Thyroid gland (tissue), 4 donors: ENCODE measurements at regions not wholly inside any gene's neighbourhood (a gene's known extent, or its start where the extent isn't known, plus 50 kb on each side); places are given as distances from the start of the nearest gene placed in this dataset.

Experiments used
- POLR2A ChIP-seq, 2 donors: fragments of 450-650 bp; IDR thresholded peaks; one replicate each; pipeline ENCODE4 v1.6.1; 2017; ENCODE audit warnings: antibody characterized with exemption in 2 of 2, mild to moderate bottlenecking in 2 of 2, moderate library complexity in 1 of 2
- TF ChIP-seq, protein P1 (sequence below), 6 experiments: fragments of 200-600 bp in 3 of 6; fragments of 450-650 bp in 3 of 6; sonication (generic) in 3 of 6; IDR thresholded peaks; one replicate each; pipeline ENCODE4 v1.5.1; 2016 to 2019; ENCODE audit warnings: antibody characterized with exemption in 6 of 6, mild to moderate bottlenecking in 2 of 6, inconsistent platforms in 1 of 6, moderate library complexity in 1 of 6

DNA sequence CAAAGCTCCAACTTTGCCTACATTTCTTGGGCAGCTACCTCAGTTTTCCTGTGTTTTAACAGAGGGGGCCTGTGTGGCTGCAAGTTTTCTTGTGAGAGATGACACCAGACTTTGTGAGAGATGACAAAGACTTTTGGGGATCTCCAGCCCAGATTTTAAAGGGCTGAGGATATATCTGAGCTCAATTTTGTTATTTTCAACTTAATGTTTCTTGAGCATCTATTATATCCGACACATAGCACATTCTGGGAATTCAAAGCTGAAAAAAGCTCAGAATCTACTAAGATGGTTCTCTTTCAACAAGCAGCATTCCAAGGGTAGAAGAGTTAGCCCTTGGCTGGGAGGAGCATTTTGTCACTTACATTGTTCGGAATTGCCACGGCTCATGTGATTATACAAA lies 53.4 kb upstream of the PTGFRN start:
- TF ChIP-seq, protein P1, sequence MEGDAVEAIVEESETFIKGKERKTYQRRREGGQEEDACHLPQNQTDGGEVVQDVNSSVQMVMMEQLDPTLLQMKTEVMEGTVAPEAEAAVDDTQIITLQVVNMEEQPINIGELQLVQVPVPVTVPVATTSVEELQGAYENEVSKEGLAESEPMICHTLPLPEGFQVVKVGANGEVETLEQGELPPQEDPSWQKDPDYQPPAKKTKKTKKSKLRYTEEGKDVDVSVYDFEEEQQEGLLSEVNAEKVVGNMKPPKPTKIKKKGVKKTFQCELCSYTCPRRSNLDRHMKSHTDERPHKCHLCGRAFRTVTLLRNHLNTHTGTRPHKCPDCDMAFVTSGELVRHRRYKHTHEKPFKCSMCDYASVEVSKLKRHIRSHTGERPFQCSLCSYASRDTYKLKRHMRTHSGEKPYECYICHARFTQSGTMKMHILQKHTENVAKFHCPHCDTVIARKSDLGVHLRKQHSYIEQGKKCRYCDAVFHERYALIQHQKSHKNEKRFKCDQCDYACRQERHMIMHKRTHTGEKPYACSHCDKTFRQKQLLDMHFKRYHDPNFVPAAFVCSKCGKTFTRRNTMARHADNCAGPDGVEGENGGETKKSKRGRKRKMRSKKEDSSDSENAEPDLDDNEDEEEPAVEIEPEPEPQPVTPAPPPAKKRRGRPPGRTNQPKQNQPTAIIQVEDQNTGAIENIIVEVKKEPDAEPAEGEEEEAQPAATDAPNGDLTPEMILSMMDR (IDR thresholded peaks at IDR 0.05) = no peak
- TF ChIP-seq POLR2A (IDR thresholded peaks at IDR 0.05) = no peak
